K562 (cell line): ENCODE measurements at regions not wholly inside any gene's neighbourhood (a gene's known extent, or its start where the extent isn't known, plus 50 kb on each side); places are given as distances from the start of the nearest gene placed in this dataset.
A peak's percentile ranks its signal among the peaks of the same experiment; 100 is the strongest.

Experiments used
- ADNP ChIP-seq: fragments of 200-800 bp; sonication (Bioruptor generic); IDR thresholded peaks from 2 replicates; pipeline ENCODE4 v1.6.1; 2016; ENCODE audit warnings: missing genetic modification characterization, missing compliant biosample characterization
- CSDE1 ChIP-seq, 2 experiments: fragments of 450-650 bp; IDR thresholded peaks; 2 replicates each; pipeline ENCODE4 v1.6.1; 2016; ENCODE audit warnings: mild to moderate bottlenecking in 1 of 2
- EP400 ChIP-seq: fragments of 450-650 bp; IDR thresholded peaks from 2 replicates; pipeline ENCODE4 v1.6.1; 2017; ENCODE audit warnings: antibody characterized with exemption, mild to moderate bottlenecking, moderate library complexity
- EZH2 ChIP-seq: IDR thresholded peaks from 2 replicates; pipeline ENCODE4 v1.6.1; 2012; ENCODE audit warnings: low read depth, mild to moderate bottlenecking, inconsistent platforms, low read length, borderline replicate concordance
- IRF2 ChIP-seq: sonication (generic); formaldehyde crosslinking; IDR thresholded peaks from 2 replicates; pipeline ENCODE4 v1.8.1; 2022; ENCODE audit warnings: mild to moderate bottlenecking, missing genetic modification reagents
- RBM15 ChIP-seq: fragments of 200-400 bp; formaldehyde crosslinking; IDR thresholded peaks from 2 replicates; pipeline ENCODE4 v1.6.1; 2018; ENCODE audit warnings: mild to moderate bottlenecking, low read length, moderate library complexity; ENCODE audit not compliant: insufficient read depth
- TBP ChIP-seq: optimal IDR thresholded peaks from 2 replicates; pipeline ENCODE3; 2011; ENCODE audit warnings: low read depth, low read length, improper control_type of control experiment
- TOE1 ChIP-seq, 2 experiments: fragments of 450-650 bp in 1 of 2; sonication (generic) in 1 of 2; formaldehyde crosslinking in 1 of 2; IDR thresholded peaks; 2 replicates each; pipeline versions ENCODE4 v1.7.1 to v1.8.0; 2016 to 2022; ENCODE audit warnings: borderline replicate concordance in 2 of 2, mild to moderate bottlenecking in 2 of 2, antibody characterized with exemption in 1 of 2, inconsistent platforms in 1 of 2, low read depth in 1 of 2, missing genetic modification reagents in 1 of 2, moderate library complexity in 1 of 2
- ZNF274 ChIP-seq: IDR thresholded peaks from 2 replicates; pipeline ENCODE4 v1.6.1; 2011; ENCODE audit warnings: low read depth, mild to moderate bottlenecking, low read length, moderate library complexity, borderline replicate concordance
- ZNF311 ChIP-seq: fragments of 250-450 bp; sonication (Bioruptor Pico); IDR thresholded peaks from 2 replicates; pipeline ENCODE4 v1.4.0; 2020; ENCODE audit warnings: mild to moderate bottlenecking, moderate library complexity
- ZNF347 ChIP-seq: fragments of 450-650 bp; formaldehyde crosslinking; IDR thresholded peaks from 2 replicates; pipeline ENCODE4 v1.4.0; 2020; ENCODE audit warnings: low read depth, mild to moderate bottlenecking, moderate library complexity
- ZNF592 ChIP-seq: fragments of 450-650 bp; IDR thresholded peaks from 2 replicates; pipeline ENCODE4 v1.6.1; 2017; ENCODE audit warnings: antibody characterized with exemption, mild to moderate bottlenecking
- ZNF609 ChIP-seq: sonication (generic); formaldehyde crosslinking; IDR thresholded peaks from 2 replicates; pipeline ENCODE4 v1.8.1; 2023; ENCODE audit warnings: missing genetic modification reagents, mild to moderate bottlenecking, borderline replicate concordance
- TF ChIP-seq, protein P1 (sequence below): fragments of 250-450 bp; sonication (Bioruptor Pico); IDR thresholded peaks from 2 replicates; pipeline ENCODE4 v1.4.0; 2020; ENCODE audit warnings: mild to moderate bottlenecking, moderate library complexity

DNA sequence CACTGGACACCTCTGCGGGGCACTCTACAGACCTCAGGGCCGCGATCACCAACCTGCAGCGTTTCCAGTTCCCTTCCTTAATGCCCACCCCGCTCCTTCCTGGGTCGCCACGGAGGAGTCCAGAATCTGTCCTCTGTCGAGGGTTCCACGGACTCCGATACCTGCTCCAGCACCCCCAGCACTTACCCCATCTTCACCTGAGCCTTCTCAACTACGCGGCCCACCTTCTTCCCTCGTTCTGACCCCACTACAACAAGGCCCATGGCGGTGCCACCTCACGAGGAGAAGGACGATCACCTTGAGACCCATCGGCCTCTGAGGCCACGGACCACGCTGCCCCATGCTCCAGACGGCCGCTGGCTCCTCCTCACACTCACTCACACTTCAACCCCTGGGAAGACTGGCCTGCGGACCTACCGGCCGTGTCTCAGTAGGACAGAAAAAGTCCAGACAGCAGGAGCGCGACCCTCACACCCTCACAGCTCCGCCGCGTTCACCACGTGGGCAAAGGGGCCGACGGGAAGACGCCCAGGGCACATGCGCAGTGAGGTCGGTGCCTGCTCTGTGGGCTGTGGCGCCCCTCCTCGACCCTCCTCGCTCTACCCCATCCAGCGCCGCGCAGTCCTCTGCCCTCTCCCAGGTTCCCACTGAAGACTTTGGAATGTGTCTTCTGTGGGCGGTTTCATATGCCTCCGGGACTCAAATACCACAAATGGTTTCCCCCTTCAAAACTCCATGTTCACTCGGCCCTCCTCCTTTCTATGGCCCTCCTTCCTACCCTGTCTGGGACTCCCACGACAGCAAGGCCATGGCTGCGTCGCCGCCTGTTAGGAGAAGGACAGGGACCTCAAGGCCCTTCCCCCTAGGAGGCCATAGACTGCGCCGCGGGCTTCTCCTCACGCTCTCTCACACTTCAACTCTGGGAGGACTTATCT is 193.9 kb upstream of the PHF14 start (continued):
- no peak for TF ChIP-seq IRF2
- peak; percentile 98 for TF ChIP-seq ZNF592
- TF ChIP-seq ZNF609 (CRISPR knock-in tag) = no peak
- TF ChIP-seq ZNF347 = no peak
- TF ChIP-seq TOE1 (IDR thresholded peaks at IDR 0.05; ENCODE audit: borderline replicate concordance) = no peak
- TF ChIP-seq TOE1 (CRISPR knock-in tag; IDR thresholded peaks at IDR 0.05; ENCODE audit: borderline replicate concordance, low read depth) = no peak
- TF ChIP-seq ADNP (tag) = no peak
- TF ChIP-seq ZNF311 = no peak
- peak; percentile 89 for TF ChIP-seq EP400
- TF ChIP-seq TBP = peak; percentile 54
- TF ChIP-seq EZH2 = no peak
- TF ChIP-seq RBM15 = no peak
- TF ChIP-seq CSDE1 (IDR thresholded peaks at IDR 0.05) = no peak
- TF ChIP-seq, protein P1, sequence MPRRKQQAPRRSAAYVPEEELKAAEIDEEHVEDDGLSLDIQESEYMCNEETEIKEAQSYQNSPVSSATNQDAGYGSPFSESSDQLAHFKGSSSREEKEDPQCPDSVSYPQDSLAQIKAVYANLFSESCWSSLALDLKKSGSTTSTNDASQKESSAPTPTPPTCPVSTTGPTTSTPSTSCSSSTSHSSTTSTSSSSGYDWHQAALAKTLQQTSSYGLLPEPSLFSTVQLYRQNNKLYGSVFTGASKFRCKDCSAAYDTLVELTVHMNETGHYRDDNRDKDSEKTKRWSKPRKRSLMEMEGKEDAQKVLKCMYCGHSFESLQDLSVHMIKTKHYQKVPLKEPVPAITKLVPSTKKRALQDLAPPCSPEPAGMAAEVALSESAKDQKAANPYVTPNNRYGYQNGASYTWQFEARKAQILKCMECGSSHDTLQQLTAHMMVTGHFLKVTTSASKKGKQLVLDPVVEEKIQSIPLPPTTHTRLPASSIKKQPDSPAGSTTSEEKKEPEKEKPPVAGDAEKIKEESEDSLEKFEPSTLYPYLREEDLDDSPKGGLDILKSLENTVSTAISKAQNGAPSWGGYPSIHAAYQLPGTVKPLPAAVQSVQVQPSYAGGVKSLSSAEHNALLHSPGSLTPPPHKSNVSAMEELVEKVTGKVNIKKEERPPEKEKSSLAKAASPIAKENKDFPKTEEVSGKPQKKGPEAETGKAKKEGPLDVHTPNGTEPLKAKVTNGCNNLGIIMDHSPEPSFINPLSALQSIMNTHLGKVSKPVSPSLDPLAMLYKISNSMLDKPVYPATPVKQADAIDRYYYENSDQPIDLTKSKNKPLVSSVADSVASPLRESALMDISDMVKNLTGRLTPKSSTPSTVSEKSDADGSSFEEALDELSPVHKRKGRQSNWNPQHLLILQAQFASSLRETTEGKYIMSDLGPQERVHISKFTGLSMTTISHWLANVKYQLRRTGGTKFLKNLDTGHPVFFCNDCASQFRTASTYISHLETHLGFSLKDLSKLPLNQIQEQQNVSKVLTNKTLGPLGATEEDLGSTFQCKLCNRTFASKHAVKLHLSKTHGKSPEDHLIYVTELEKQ (CRISPR knock-in tag) = no peak
- no peak for TF ChIP-seq ZNF274
